ENCODE measurements at regions not wholly inside any gene's neighbourhood (a gene's known extent, or its start where the extent isn't known, plus 50 kb on each side); places are given as distances from the start of the nearest gene placed in this dataset.

- TF ChIP-seq CTCF (IDR thresholded peaks at IDR 0.05) = no peak
- no peak for TF ChIP-seq EZH2 (IDR thresholded peaks at IDR 0.05; ENCODE audit: borderline replicate concordance, insufficient read depth, low read depth, low read length, poor library complexity, severe bottlenecking)
Observed at GRCh38 chr6:6406715-6407070, 86.2 kb upstream of the F13A1 start.
